ENCODE measurements at regions not wholly inside any gene's neighbourhood (a gene's known extent, or its start where the extent isn't known, plus 50 kb on each side); places are given as distances from the start of the nearest gene placed in this dataset.
A peak's percentile ranks its signal among the peaks of the same experiment; 100 is the strongest.

- peak; percentile 21 for DNase-seq
Measured at GRCh38 chr3:66692766-66693150, 191.9 kb upstream of the LRIG1 start.

GRCh38 chr3:66693461-66694031 is 192.7 kb upstream of the LRIG1 start:
- peak; percentile 71 for DNase-seq

GRCh38 chr3:66702126-66702525 is 201.3 kb upstream of the LRIG1 start:
- DNase-seq, result no peak

GRCh38 chr3:66703501-66703900 is 202.7 kb upstream of the LRIG1 start:
- DNase-seq, result no peak

GRCh38 chr3:66705076-66705475 is 204.3 kb upstream of the LRIG1 start:
- no peak for DNase-seq

DNA sequence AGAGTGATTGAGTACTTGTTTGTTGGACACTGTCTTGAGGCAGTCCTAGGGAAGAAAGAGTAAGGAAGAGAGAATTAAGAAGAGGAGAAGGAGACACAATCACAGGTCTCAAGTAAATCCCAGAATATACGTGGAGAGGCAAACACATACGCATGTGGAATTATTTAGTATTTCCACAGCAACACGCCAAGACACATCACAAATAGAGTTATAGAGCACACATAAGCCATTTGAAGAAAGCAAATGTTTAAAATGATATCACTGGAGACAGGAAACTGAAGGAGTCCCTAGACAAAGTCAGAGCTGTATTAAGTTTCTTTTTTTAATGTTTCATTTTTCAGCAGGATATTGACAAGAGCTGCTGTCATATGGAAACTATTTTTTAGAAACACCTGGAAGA is 206.1 kb upstream of the LRIG1 start:
- no peak for DNase-seq

DNA sequence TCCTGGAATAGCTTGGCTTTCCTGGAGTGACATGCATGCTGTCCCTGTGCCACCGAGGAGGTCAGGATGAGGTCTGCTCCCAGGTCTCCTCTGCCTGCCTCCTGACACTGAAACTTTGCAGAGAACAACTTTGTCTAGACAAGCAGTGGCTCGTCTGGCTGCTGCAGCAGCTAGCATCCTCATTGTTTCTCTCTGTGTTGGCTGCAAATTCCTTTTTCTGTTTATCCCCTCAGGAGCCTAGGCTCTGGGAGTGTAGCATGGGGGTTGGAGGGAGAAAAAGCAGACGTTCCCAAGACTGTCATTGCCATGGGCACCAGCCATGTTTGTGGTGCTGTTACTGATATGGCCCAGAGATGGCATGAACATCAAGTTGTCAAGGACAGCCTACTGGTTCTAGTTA is 208.7 kb upstream of the LRIG1 start:
- no peak for DNase-seq

- no peak for DNase-seq
Measured at GRCh38 chr3:66712210-66712609, 211.4 kb upstream of the LRIG1 start.

- DNase-seq, result no peak
Measured at GRCh38 chr3:66713921-66714320, 213.1 kb upstream of the LRIG1 start.

DNA sequence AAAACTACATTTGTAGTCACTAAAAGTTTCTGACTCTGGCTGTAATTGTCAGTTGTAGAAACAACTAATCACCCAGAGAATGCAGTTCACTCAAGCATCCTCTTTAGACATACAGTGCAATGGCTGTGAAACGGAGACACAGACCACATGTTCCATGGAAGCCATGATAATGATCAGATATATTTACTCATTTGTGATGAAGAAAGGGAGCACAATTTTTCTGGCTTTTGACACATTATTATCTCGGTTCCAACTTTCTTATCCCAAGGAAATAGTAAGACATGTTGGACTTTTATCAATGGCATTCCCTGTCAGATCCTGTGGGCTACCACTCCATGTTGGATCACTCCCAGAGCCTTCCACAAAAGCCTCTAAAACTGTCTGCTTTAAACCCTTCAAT is 215.0 kb upstream of the LRIG1 start:
- DNase-seq, result no peak

- DNase-seq, result no peak
Measured at GRCh38 chr3:66717806-66718205, 217.0 kb upstream of the LRIG1 start.

DNA sequence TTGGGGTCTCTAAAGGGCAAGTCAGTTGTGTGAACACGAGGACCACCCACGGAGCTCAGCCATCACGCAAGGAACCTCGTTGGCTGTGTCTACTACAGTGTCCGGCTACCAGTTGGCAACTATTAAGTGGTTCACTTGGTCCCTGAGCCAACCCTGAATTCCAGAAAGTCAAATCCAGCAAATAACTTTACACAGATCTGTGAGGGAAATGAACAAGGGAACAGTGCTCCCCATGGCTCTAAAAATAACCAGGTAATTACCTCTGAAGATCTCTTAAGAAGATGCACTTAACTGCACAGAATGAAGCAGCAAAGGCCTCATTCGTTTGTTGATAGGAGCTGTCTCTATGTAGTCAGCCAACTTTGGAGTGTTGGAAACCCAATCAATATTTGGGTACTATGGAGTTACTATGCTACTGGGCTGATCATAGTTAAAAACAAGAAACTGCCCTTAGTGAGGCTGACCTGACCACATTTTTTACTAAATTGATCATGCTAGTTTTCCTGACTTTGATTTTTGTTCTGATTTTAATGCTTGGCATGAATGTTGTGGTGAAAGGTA is 219.1 kb upstream of the LRIG1 start:
- DNase-seq, result no peak

GRCh38 chr3:66720508-66720907 is 219.7 kb upstream of the LRIG1 start:
- no peak for DNase-seq

DNA sequence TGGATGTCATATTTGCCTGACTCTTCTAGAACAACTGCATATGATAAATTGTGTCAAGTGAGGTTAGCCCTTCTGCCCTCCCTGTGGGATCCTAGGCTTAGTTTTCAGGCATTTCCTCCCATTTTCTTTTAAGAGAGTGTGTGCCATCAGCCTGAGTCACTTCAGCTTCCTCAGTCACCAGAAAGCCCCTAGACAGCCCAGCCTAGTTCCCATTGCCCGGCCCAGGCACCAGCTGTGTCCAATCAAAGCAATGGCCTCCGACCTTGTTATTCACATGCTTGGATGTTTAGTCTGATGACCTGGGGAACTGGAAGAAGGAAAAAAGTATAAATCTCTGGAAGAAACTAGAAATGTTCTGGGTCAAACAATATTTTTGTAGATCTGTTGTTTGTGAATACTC is 221.9 kb upstream of the LRIG1 start:
- peak; percentile 41 for DNase-seq

GRCh38 chr3:66723231-66723630 is 222.4 kb upstream of the LRIG1 start:
- no peak for DNase-seq

DNA sequence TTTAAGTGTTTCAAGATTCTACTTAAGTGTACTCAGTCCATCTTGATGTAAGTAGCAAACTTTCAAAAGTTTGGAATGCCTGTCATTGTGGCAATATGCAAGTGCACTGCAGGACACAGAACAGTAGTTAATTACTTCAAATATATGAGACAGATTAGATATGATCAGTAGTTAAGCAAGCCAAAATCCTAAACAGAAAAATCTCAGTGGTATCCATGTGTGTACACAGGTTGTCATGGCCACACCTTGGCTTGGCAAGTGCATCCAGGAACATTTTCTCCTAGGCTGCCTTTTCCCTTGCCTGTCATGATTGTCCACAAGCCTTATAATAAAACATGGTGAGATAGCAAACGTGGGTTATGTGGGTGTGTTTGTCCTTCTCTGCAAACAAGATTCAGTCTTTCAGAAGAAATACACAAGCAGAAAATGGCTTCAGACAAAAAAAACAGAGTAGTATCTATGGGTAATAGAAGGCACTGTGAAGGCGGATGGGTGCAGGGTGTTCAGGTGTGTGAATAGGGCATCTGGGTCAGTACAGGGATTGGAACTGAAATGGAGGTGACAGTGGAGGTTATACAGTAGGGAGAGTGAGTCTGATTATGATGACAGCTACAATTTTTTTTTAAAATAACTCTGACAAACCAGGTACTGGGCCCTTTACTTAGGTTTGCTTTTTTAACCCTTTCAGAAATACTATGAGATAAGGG is 229.0 kb upstream of the LRIG1 start:
- no peak for DNase-seq

DNA sequence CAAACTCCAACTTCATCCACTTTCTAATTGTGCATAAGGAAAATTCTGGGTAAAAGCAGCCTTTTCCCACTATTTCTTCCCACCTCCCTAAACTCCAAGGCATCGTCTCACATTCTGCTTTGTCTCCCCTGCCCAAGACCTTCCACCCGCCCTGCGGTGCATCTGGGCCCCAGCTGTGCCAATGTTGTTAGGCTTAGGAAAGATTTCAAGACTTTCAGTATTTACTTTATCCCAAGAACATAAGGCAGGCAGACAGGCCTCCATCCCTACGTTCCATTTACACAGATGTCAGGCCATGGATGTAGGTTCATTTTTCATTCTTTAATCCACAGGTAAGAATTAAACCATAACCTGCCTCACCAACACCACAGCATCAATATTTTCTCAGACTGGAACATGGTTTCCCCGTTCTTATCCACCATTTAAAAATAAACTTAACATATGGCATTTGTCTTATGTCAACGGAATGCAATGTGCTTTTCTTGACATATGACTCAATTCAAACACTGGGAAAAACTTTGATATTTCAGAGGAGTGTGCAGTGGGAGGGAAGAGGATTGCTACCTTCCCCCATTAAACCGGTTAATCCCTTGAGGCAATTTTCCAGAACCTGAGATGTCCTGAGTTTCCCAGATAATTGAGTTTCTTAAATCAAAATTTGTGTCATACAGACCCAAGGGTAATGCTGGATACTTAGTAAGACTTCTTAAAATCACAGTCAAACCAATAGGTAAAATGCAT is 238.0 kb upstream of the LRIG1 start:
- DNase-seq, result peak; percentile 41

DNA sequence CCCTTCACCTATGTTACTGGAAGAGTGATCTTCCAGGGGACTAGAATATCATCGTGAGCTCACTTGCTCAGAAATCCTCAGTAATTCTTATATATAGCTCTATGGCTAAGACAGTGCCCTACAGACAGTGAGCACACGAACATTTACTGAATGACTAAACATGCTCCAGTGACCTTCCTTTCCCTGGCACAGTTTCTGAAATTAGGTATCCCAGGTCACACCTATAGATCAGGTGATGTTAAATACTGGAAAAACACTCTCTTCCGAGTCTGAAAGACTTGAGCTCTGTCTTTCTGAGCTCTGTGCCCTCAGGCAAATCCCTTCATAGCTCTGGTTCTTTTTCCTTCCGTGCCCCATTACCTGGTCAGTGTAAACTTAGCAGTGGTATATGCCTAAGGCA is 239.4 kb upstream of the LRIG1 start:
- DNase-seq, result no peak

DNA sequence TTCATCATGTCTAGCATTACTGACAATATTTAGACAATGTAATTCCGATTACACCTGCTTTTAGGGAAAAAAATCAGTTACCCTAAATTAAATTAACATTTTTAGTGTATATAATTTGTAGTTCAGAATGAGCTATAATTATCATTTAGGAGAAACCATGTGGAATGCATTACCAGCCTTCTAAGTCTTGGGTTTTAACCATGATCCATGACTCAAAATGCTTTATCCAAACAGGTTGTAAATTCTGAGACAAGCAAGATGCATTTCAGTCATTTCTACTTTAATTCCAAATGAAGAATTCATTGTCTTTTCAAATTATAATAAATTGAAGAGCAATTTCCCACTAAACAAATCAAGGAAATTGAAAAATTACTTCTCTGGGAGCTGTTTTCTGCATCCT is 243.7 kb upstream of the LRIG1 start:
- DNase-seq, result no peak

GRCh38 chr3:66744986-66745385 is 244.2 kb upstream of the LRIG1 start:
- DNase-seq, result no peak

- DNase-seq, result peak; percentile 57
Measured at GRCh38 chr3:66747261-66747660, 246.4 kb upstream of the LRIG1 start.

DNA sequence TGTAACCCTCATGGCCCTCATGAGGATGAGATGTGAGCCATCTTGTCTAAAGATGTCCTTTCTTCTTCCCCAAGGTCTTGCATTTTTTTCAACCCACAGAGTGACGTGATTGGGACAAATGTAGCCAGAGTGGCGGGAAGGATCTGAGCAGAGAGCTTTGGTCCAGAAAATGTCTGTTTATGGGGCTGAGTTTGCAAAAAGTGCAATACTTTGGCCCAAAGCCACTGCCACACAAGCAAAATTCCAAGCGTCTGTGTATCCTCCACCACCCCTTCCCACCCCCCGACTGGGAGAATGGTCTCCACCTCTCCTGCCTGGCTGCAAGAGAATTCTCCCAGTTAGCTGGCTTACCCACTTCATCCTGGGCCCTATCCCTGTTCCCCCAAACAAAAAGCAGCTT is 246.9 kb upstream of the LRIG1 start:
- DNase-seq, result no peak

GRCh38 chr3:66748175-66748876 is 247.5 kb upstream of the LRIG1 start:
- DNase-seq, result peak; percentile 55
